ENCODE measurements at regions not wholly inside any gene's neighbourhood (a gene's known extent, or its start where the extent isn't known, plus 50 kb on each side); places are given as distances from the start of the nearest gene placed in this dataset.

GRCh38 chr2:136381722-136382633, 264.0 kb upstream of the CXCR4 start (continued):
- no peak for TF ChIP-seq SMAD2 (IDR thresholded peaks at IDR 0.05; ENCODE audit: low read depth, low read length)
- TF ChIP-seq AFF4 (CRISPR knock-in tag; IDR thresholded peaks at IDR 0.05), result no peak

DNA sequence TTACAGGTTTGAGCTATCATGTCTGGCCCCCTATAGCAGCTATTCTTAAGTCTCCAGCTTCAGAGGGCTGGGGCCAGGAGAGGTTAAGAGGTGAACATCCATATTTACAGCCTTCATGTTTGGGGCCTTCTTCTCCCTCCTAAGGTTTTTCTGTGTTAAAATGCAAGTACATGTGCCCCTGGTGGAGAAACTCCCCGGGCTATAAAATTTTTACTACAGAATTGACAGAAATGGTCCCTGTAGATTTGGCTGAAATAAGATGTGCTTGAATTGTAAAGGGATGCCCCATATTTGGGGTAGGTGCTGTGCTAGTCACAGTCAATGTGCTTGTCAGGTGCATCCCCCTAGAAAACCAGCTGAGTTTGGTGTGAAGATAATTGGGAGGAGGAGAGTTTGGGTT, 263.3 kb upstream of the CXCR4 start:
- CTCF ChIA-PET (ENCODE audit: low intra/inter-chr PET ratio), result no interaction called here
- no peaks in the 10 kb centered on the region; the same call in 1 of the 2 replicates for H3K9me3 ChIP-seq (replicated peaks; ENCODE audit: control insufficient read depth, insufficient read depth, low read depth, low read length)

More for the DNA sequence above, 263.3 kb upstream of the CXCR4 start:
- no peak for FAIRE-seq
- no peak overlapping the region for H3K4me2 ChIP-seq (ENCODE audit: insufficient read depth, low read length)
- no peak for DNase-seq (ENCODE audit: extremely low read depth in 1 of 4, low spot score in 3 of 4)
- peaks cover 3% of the 10 kb centered on the region; the same call in 1 of the 2 replicates for H4K20me1 ChIP-seq (replicated peaks; ENCODE audit: control insufficient read depth, insufficient read depth, low read length)
- peaks cover 0 to 2% of the 10 kb centered on the region in 2 experiments; a peak in 1 of 5 replicates for H3K27me3 ChIP-seq (ENCODE audit: control insufficient read depth in 2 of 2, insufficient read depth in 2 of 2, low read length in 2 of 2)
- no TSS peak for BruUV-seq (replicated peaks)
- WGBS (ENCODE audit: insufficient coverage, low coverage, missing lambda C conversion rate), result 0% methylated on average over 1 of the region's 1 CpG
- in situ Hi-C loops (cut with MboI) (loop anchor here (25.0 kb wide), 1 partner anchor 1394 kb away; no protein-coding TSS in a partner anchor), intact Hi-C loops (cut with micrococcal nuclease) (loop anchor here (10.0 kb wide), 1 partner anchor 1376 kb away; no protein-coding TSS in a partner anchor)
- ATAC-seq, result no peak
- no peaks in the 10 kb centered on the region for H3K9me1 ChIP-seq (ENCODE audit: control insufficient read depth, insufficient read depth, low read length)
- H3K4me1 ChIP-seq (replicated peaks in 1 of 2; ENCODE audit: control insufficient read depth in 2 of 2, insufficient read depth in 2 of 2, low read length in 2 of 2), result no peaks in the 10 kb centered on the region
- H2AFZ ChIP-seq (ENCODE audit: low read depth, low read length), result no peak overlapping the region
- H3K9ac ChIP-seq (ENCODE audit: insufficient read depth in 1 of 2, low read depth in 2 of 2, low read length in 2 of 2), result no peak overlapping the region
- no peak overlapping the region for H3K4me3 ChIP-seq
- H3K36me3 ChIP-seq (ENCODE audit: control insufficient read depth, insufficient read depth, low read length), result no peaks in the 10 kb centered on the region
- no peak for TF ChIP-seq ZBTB1 (CRISPR knock-in tag; IDR thresholded peaks at IDR 0.05; ENCODE audit: borderline replicate concordance, low read depth)
- H3K79me2 ChIP-seq (ENCODE audit: control insufficient read depth, insufficient read depth, low read length), result no peaks in the 10 kb centered on the region
- H3K27ac ChIP-seq (ENCODE audit: extremely low read depth, low read depth, low read length), result no peak overlapping the region
- POLR2A ChIA-PET, result interaction anchor here (1.4 kb wide), 1 partner anchor 9 kb away, joined by 4 read pairs; no protein-coding TSS in a partner anchor
